OCI-LY3 (cell line): ENCODE measurements at regions not wholly inside any gene's neighbourhood (a gene's known extent, or its start where the extent isn't known, plus 50 kb on each side); places are given as distances from the start of the nearest gene placed in this dataset.

Source experiments
- CTCF ChIP-seq: fragments of 200-600, 300-600 bp; sonication (generic); IDR thresholded peaks from 2 replicates; pipeline ENCODE4 v1.5.1; 2014; ENCODE audit warnings: antibody characterized with exemption, low read length, low read depth
- EZH2phosphoT487 ChIP-seq: fragments of 200-600 bp; shearing (Covaris generic); IDR thresholded peaks from 2 replicates; pipeline ENCODE4 v1.6.1; 2018; ENCODE audit warnings: antibody characterized with exemption, mixed run types, low read depth

GRCh38 chr7:92914645-92915044 lies 78.3 kb upstream of the CDK6 start:
- TF ChIP-seq CTCF (no peak), EZH2phosphoT487 (no peak)
